Activated CD4-positive, alpha-beta memory T cell treated with anti-CD3 and anti-CD28 coated beads for 36 hours (primary cell): ENCODE measurements at regions not wholly inside any gene's neighbourhood (a gene's known extent, or its start where the extent isn't known, plus 50 kb on each side); places are given as distances from the start of the nearest gene placed in this dataset.

Source experiments
- CTCF ChIA-PET: fragments of 350-600 bp; sonication (Branson Sonifier 250); formaldehyde crosslinking; loops from one replicate; lab custom pipeline; 2021; ENCODE audit warnings: antibody characterized with exemption, inconsistent platforms; lab: Charles Lee
- POLR2A ChIA-PET: fragments of 350-600 bp; sonication (Branson Sonifier 250); formaldehyde crosslinking; loops from one replicate; lab custom pipeline; 2021; ENCODE audit warnings: antibody characterized with exemption; lab: Charles Lee
- DNase-seq: peaks from one replicate; pipeline ENCODE4 v3.0.0-alpha.2; 2020
- H3K27ac Mint-ChIP-seq: one replicate; pipeline ENCODE4 v1.8.0; 2021; ENCODE audit warnings: mixed read lengths
- H3K27me3 Mint-ChIP-seq: one replicate; pipeline ENCODE4 v1.8.0; 2021; ENCODE audit warnings: mixed read lengths
- H3K36me3 Mint-ChIP-seq: one replicate; pipeline ENCODE4 v1.8.0; 2021; ENCODE audit warnings: mixed read lengths
- H3K4me1 Mint-ChIP-seq: one replicate; pipeline ENCODE4 v1.8.0; 2021; ENCODE audit warnings: low read depth, mixed read lengths
- H3K4me3 Mint-ChIP-seq: one replicate; pipeline ENCODE4 v1.8.0; 2021; ENCODE audit warnings: mild to moderate bottlenecking, mixed read lengths
- H3K9me3 Mint-ChIP-seq: one replicate; pipeline ENCODE4 v1.8.0; 2021; ENCODE audit warnings: mixed read lengths
- intact Hi-C: fragments of 100-400 bp; cut with micrococcal nuclease; formaldehyde crosslinking; loops from one replicate; pipeline ENCODE4 v1.15.1; 2023

DNA sequence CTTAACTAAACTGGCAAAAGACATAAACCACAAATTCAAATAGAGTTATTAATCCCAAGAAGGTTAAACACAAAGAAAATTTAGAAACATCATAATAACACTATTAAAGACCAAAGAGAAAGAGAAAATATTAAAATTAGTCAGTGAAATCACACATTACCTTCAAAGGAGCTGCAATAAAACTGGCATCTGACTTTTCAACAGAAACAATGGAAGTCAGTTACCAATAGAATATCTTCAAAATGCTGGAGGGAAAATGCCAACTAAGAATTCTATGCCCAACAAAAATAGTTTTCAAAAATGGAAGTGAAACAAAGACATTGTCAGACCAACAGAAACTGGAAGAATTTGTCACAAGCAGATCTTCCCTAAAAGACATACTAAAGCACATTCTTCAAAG lies 68.7 kb upstream of the RNF7 start:
- CTCF ChIA-PET = no interaction called here
- no peak overlapping the region for H3K27ac Mint-ChIP-seq

DNA sequence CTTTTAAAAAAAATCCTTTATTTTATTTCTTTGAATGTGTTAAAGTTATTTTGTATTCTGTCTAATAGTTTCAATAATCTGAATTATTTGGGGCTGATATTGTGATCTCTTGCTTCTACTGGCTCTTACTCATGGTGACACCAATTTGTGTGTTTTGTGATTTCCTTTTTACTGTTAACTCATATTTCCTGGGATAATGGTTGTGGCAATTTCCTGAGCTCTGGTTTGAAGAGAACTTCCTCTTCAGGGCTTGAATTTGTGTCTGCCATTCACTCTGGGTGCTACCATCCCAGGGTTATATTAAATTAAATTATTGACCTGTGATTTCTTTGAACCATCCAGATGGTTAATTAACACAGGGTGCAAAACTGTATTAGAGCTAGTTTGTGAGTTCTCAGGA lies 60.4 kb upstream of the RNF7 start:
- Mint-ChIP-seq H3K9me3 (peaks cover 8% of the 10 kb centered on the region), H3K27me3 (peaks cover 2% of the 10 kb centered on the region), H3K36me3 (no peaks in the 10 kb centered on the region), H3K27ac (no peak overlapping the region), H3K4me3 (no peak overlapping the region), H3K4me1 (peaks cover 12% of the 10 kb centered on the region)
- ChIA-PET CTCF (interaction anchor here (0.6 to 1.4 kb wide), 2 partner anchors 223 to 235 kb away, joined by 3 read pairs; no protein-coding TSS in a partner anchor), POLR2A (no interaction called here)
- intact Hi-C loops = no loop called here
- no peak for DNase-seq

More for the DNA sequence above, 68.7 kb upstream of the RNF7 start:
- POLR2A ChIA-PET = interaction anchor here (0.6 kb wide), 1 partner anchor 94 kb away, joined by 5 read pairs; no protein-coding TSS in a partner anchor
- intact Hi-C loops = no loop called here
- peaks cover 18% of the 10 kb centered on the region for H3K27me3 Mint-ChIP-seq
- peaks cover 16% of the 10 kb centered on the region for H3K9me3 Mint-ChIP-seq
- DNase-seq = no peak
- H3K36me3 Mint-ChIP-seq = peaks cover 7% of the 10 kb centered on the region
- H3K4me1 Mint-ChIP-seq = no peaks in the 10 kb centered on the region
- no peak overlapping the region for H3K4me3 Mint-ChIP-seq

DNA sequence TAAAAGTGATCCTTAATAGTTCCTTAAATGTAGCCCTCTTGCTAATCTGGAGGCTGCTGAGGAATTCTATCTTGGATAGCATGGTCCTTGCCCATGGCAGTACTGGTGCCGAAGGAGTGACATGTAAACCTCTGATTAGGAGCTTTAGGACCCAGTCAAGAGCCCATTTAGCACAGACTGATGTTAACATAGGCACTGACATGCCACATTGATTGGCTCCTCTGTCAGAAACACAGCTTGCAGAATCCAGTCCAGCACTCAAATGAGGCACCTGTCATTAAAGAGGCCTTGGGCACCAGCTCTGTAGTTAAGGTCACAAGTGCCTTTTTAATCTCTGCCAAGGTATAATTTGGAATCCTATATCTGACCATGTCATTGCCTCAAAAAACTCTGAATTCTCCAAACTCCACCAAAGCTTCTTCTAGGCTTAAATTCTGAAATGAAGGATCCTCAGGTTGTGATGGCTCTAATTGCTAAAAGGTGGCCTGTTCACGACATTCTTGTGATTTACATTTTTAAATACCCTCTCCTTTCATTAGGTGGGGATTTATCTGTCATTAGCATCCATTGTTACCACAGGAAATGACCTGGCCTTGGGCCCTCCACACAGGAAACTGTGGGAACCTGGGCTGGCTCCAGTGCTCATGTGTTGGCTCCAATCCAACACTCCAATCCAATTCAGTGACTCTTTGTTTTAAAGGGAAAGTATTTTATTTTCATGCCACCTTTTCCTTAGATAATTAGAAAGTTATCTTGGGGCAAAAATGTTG lies 57.3 kb upstream of the RNF7 start:
- no peaks in the 10 kb centered on the region for H3K9me3 Mint-ChIP-seq
- intact Hi-C loops = loop anchor here (10.0 kb wide), 1 partner anchor 66 kb away; no protein-coding TSS in a partner anchor
- H3K36me3 Mint-ChIP-seq = no peaks in the 10 kb centered on the region
- H3K4me3 Mint-ChIP-seq = no peak overlapping the region
- POLR2A ChIA-PET = interaction anchor here (0.5 kb wide), 1 partner anchor 67 kb away, joined by 3 read pairs; no protein-coding TSS in a partner anchor
- no peak for DNase-seq
- CTCF ChIA-PET = no interaction called here
- H3K27ac Mint-ChIP-seq = no peak overlapping the region
- H3K27me3 Mint-ChIP-seq = no peaks in the 10 kb centered on the region
- H3K4me1 Mint-ChIP-seq = peaks cover 12% of the 10 kb centered on the region

DNA sequence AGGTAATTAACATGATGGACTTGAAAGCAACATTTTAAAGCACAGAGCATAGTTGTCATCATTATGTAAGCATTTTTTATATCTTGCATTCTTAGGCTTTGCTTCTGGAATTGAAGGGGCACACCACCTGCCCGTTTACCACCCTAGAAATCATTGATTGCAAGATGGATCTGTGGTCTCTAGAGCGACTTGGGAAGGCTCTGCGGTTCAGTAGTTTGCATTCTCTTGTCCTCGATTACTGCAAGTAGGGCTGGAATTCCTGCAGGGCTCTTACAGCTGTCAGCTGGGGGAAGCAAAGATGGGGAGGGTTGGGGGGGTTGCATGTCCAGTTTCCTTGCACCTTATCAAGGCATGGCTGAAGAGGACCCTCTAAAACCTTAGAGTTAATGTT lies 56.7 kb upstream of the RNF7 start:
- POLR2A ChIA-PET = no interaction called here
- H3K9me3 Mint-ChIP-seq = no peaks in the 10 kb centered on the region
- no peaks in the 10 kb centered on the region for H3K27me3 Mint-ChIP-seq
- H3K4me1 Mint-ChIP-seq = peaks cover 15% of the 10 kb centered on the region
- CTCF ChIA-PET = no interaction called here
- H3K4me3 Mint-ChIP-seq = no peak overlapping the region
- intact Hi-C loops = loop anchor here (10.0 kb wide), 1 partner anchor 67 kb away; no protein-coding TSS in a partner anchor
- no peaks in the 10 kb centered on the region for H3K36me3 Mint-ChIP-seq
- no peak for DNase-seq
- no peak overlapping the region for H3K27ac Mint-ChIP-seq

DNA sequence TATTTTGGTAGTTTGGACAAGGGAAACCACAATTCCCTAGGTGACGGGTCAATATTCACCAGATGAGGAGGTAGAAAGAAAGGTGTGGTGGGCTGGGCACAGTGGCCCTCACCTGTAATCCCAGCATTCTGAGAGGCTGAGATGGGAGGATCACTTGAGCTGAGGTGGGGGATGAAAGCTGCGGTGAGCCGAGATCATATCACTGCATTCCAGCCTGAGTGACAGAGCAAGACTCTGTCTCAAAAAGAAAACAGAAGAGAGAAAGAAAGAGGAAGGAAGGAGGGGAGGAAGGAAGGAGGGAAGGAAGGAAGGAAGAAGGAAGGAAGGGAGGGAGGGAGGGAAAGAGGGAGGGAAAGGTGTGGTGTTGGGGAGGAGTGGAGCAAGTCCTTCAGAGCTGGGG lies 56.1 kb upstream of the RNF7 start:
- Mint-ChIP-seq H3K36me3 (no peaks in the 10 kb centered on the region), H3K4me3 (no peak overlapping the region), H3K27me3 (no peaks in the 10 kb centered on the region), H3K9me3 (no peaks in the 10 kb centered on the region), H3K27ac (no peak overlapping the region), H3K4me1 (peaks cover 20% of the 10 kb centered on the region)
- no peak for DNase-seq
- POLR2A ChIA-PET = no interaction called here
- CTCF ChIA-PET = no interaction called here
- intact Hi-C loops = loop anchor here (10.0 kb wide), 1 partner anchor 67 kb away; no protein-coding TSS in a partner anchor

DNA sequence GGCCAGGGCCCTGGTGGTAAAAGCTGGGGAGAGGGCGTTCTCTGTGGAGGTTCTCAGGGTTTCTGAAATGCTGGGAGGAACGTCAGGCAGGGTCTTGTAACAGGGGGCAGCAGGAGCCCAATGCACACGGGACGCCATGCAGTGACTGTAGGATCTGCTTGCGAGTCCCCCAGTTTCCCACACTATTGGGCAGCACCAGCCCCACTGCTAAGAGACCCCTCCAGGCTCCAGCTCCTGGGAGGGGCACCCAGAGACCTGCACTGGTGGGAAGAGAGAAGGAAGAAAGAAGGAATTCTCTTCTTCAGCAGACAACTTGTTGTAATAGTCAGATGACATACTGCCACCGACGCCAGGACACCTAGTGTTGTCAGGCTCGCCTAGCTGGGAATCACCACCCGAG lies 55.2 kb upstream of the RNF7 start:
- DNase-seq = no peak
- ChIA-PET CTCF (no interaction called here), POLR2A (no interaction called here)
- intact Hi-C loops = loop anchor here (10.0 kb wide), 1 partner anchor 68 kb away; no protein-coding TSS in a partner anchor
- Mint-ChIP-seq H3K4me1 (peaks cover 21% of the 10 kb centered on the region), H3K36me3 (no peaks in the 10 kb centered on the region), H3K4me3 (no peak overlapping the region), H3K9me3 (no peaks in the 10 kb centered on the region), H3K27ac (no peak overlapping the region), H3K27me3 (no peaks in the 10 kb centered on the region)

DNA sequence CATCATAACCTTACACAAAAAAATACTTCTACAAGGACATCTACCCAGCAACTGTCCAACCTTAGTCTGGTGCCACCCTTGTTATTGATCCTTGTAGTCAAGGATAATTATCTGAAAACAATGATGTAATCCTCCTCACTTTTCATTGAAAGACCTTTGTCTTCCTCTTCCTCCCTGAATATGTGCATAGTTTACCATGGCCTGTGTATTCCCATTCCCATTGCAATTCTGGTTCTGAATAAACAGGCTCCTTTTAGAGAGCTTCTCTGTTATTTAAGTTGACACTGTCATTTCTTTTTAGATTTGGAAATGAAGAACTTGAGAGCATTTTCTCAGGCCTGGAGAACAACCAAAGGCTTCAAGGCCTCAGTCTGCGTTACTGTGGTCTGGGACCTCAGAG lies 53.3 kb upstream of the RNF7 start:
- CTCF ChIA-PET = no interaction called here
- H3K4me1 Mint-ChIP-seq = peaks cover 21% of the 10 kb centered on the region
- intact Hi-C loops = loop anchor here (10.0 kb wide), 1 partner anchor 70 kb away; no protein-coding TSS in a partner anchor
- no peak overlapping the region for H3K27ac Mint-ChIP-seq
- H3K4me3 Mint-ChIP-seq = no peak overlapping the region
- H3K36me3 Mint-ChIP-seq = no peaks in the 10 kb centered on the region
- no peaks in the 10 kb centered on the region for H3K9me3 Mint-ChIP-seq
- POLR2A ChIA-PET = no interaction called here
- no peaks in the 10 kb centered on the region for H3K27me3 Mint-ChIP-seq
- DNase-seq = no peak

DNA sequence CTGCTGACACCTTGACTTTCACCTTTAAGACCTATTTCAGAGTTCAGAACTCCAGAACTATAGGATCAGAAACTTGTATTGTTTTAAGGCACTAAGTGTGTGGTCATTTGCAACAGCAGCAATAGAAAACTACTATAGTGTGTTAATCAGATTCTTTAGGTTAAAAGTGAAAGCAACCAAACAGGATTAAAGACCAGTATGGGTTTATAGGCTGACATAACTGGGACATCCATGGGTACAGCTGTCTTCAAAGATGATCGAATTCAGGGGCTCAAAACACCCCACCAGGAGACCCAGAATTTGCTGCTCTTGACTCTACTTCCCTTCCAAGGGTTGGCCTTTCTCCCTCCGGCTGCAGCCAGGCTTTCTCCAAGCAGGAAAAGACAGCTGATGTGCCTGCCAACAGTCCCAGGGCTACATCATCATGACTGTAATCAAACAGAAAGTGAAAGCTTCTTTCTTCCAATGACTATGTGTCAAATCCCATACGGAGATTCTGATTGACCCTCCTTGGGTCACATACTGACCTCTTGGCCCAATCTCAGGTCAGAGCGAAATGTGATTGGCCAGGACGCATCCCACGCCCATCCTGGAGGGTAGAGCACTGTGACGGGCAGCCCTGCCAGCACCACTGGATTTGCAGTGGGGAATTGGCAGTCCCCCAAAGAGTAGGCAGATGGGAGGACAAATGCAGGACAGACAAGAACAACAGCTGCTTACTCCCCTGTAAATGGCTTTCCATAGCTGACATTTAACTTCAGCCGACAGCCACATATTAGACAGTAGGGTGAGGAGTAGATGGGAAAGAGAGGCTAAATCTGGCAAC lies 51.4 kb upstream of the RNF7 start:
- CTCF ChIA-PET = interaction anchor here (0.7 kb wide), 1 partner anchor 53 kb away, joined by 3 read pairs; no protein-coding TSS in a partner anchor
- peaks cover 13% of the 10 kb centered on the region for H3K4me1 Mint-ChIP-seq
- peak overlapping the region; percentile 53 for H3K4me3 Mint-ChIP-seq
- H3K9me3 Mint-ChIP-seq = no peaks in the 10 kb centered on the region
- H3K36me3 Mint-ChIP-seq = no peaks in the 10 kb centered on the region
- DNase-seq = no peak
- intact Hi-C loops = loop anchor here (10.0 kb wide), 1 partner anchor 72 kb away; no protein-coding TSS in a partner anchor
- no peaks in the 10 kb centered on the region for H3K27me3 Mint-ChIP-seq
- POLR2A ChIA-PET = no interaction called here
- H3K27ac Mint-ChIP-seq = no peak overlapping the region
